Spleen (tissue), 7 donors: ENCODE measurements at regions not wholly inside any gene's neighbourhood (a gene's known extent, or its start where the extent isn't known, plus 50 kb on each side); places are given as distances from the start of the nearest gene placed in this dataset.

ENCODE experiments used
- CTCF ChIP-seq, 11 experiments: fragments of 200-600 bp in 7 of 11; fragments of 450-650 bp in 4 of 11; sonication (generic) in 4 of 11; IDR thresholded peaks in 8 of 11; conservative IDR thresholded peaks in 3 of 11; 1 replicate in 7 of 11; 2 replicates in 4 of 11; pipeline versions ENCODE4 v1.4.0 to v1.8.0; 2016 to 2021; ENCODE audit warnings: antibody characterized with exemption in 11 of 11, inconsistent platforms in 4 of 11, mild to moderate bottlenecking in 1 of 11
- POLR2A ChIP-seq, 3 donors: fragments of 450-650 bp; IDR thresholded peaks; one replicate each; pipeline ENCODE4 v1.5.1; 2017; ENCODE audit warnings: antibody characterized with exemption in 3 of 3, mild to moderate bottlenecking in 1 of 3
- POLR2AphosphoS5 ChIP-seq, 3 donors: sonication (generic); formaldehyde crosslinking; IDR thresholded peaks; one replicate each; pipeline ENCODE4 v1.5.1; 2017; ENCODE audit warnings: antibody characterized with exemption in 3 of 3
- donor health status: DM: no; HTN: no; CAD: no; lungs with moderate emphysema.
- donor health status: DM: no; HTN: no; CAD: no.
- donor health status: DM: no; HTN: no; CAD: no.

DNA sequence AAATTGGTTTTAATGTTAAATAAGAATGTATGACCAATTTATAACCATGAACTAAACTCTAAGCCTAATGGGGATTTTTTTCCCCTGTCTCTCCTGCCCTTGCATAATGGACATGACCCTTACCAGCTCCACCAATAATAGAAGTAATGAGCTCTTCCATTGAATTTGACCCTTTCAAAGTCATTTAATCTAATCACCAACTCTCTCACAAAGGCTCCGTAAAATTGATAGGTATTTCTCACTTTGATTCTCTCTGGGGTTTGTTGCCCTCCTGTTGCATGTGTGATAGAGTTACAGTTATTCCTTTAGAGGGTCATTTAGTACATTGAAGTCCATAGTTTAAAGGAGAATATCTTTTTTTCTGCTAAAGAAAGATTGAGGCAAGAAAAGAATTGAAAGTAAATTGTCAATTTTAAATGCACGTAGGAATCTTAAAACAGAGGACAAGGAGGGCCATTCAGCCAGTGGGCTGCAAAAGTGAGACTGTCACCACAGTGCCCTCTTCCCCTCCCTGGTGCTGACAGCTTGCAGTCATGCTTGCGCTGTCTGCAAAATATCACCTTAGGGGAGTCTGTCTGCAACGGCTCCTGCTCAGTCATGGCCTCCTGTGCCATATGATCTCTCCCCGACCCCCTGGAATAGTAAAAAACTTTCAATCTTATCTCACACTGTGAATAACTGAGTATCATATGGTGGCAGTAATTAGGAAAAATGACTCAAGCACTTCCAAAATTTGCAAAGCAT is 307.5 kb upstream of the GNPDA2 start:
- no peak for TF ChIP-seq CTCF (IDR thresholded peaks at IDR 0.05 in 8 of 11, conservative IDR thresholded peaks at IDR 0.05 in 3 of 11)
- TF ChIP-seq POLR2A (IDR thresholded peaks at IDR 0.05) = no peak
- TF ChIP-seq POLR2AphosphoS5 (IDR thresholded peaks at IDR 0.05) = no peak
